PC-9 (cell line): ENCODE measurements at regions not wholly inside any gene's neighbourhood (a gene's known extent, or its start where the extent isn't known, plus 50 kb on each side); places are given as distances from the start of the nearest gene placed in this dataset.

Source experiments
- BruUV-seq: library from RNA; stranded (reverse); fragments of 400-500 nt; replicated peaks from 2 replicates; lab custom pipeline; 2021; lab: Mats Ljungman, UMichigan
- CTCF ChIA-PET: fragments of 300-600 bp; sonication (Branson Sonifier 250); formaldehyde crosslinking; loops from one replicate; lab custom pipeline; 2022; ENCODE audit warnings: antibody characterized with exemption; lab: Charles Lee
- POLR2A ChIA-PET: fragments of 300-600 bp; sonication (Branson Sonifier 250); formaldehyde crosslinking; loops from one replicate; lab custom pipeline; 2022; ENCODE audit warnings: antibody characterized with exemption; ENCODE audit not compliant: unreplicated experiment; lab: Charles Lee
- DNase-seq, 2 experiments: peaks; one replicate each; pipeline versions ENCODE4 v3.0.0 to v3.0.0-alpha.2; 2015 to 2022; ENCODE audit warnings: mixed read lengths in 1 of 2
- H2AFZ ChIP-seq: fragments of 200-600 bp; sonication (generic); 2 replicates; pipeline ENCODE4 v1.8.1; 2017; ENCODE audit warnings: antibody characterized with exemption
- H3F3A ChIP-seq: fragments of 200-600 bp; sonication (generic); 2 replicates; pipeline ENCODE4 v1.8.1; 2017; ENCODE audit warnings: antibody characterized with exemption, mild to moderate bottlenecking, low read depth; ENCODE audit not compliant: insufficient read depth
- H3K27ac ChIP-seq: fragments of 200-600 bp; sonication (generic); 2 replicates; pipeline ENCODE4 v1.6.1; 2016; ENCODE audit warnings: mixed run types
- H3K27me3 ChIP-seq: fragments of 200-600 bp; sonication (generic); 2 replicates; pipeline ENCODE4 v1.6.1; 2016; ENCODE audit warnings: low read depth, mixed run types; ENCODE audit not compliant: insufficient read depth
- H3K36me3 ChIP-seq: fragments of 200-600 bp; sonication (generic); 2 replicates; pipeline ENCODE4 v1.6.1; 2016; ENCODE audit warnings: low read depth, mixed run types
- H3K4me1 ChIP-seq: fragments of 200-600 bp; sonication (generic); replicated peaks from 2 replicates; pipeline ENCODE4 v1.6.1; 2016; ENCODE audit warnings: mixed run types; ENCODE audit not compliant: insufficient read depth
- H3K4me2 ChIP-seq: fragments of 200-600 bp; sonication (generic); 2 replicates; pipeline ENCODE4 v1.6.1; 2017; ENCODE audit warnings: mixed run types
- H3K4me3 ChIP-seq: fragments of 200-600 bp; sonication (generic); 2 replicates; pipeline ENCODE4 v1.6.1; 2016; ENCODE audit warnings: mixed run types
- H3K79me2 ChIP-seq: fragments of 200-600 bp; sonication (generic); 2 replicates; pipeline ENCODE4 v1.6.1; 2017; ENCODE audit warnings: low read depth, mixed run types
- H3K9me2 ChIP-seq: fragments of 200-600 bp; sonication (generic); 2 replicates; pipeline ENCODE4 v1.8.1; 2017; ENCODE audit warnings: mild to moderate bottlenecking; ENCODE audit not compliant: insufficient read depth
- H3K9me3 ChIP-seq: fragments of 200-600 bp; sonication (generic); 2 replicates; pipeline ENCODE4 v1.8.1; 2016; ENCODE audit warnings: low read depth; ENCODE audit not compliant: insufficient read depth
- H4K20me1 ChIP-seq: fragments of 200-600 bp; sonication (generic); 2 replicates; pipeline ENCODE4 v1.8.1; 2017; ENCODE audit not compliant: insufficient read depth
- CTCF ChIP-seq: fragments of 200-600 bp; sonication (generic); conservative IDR thresholded peaks from 2 replicates; pipeline ENCODE4 v1.6.1; 2017; ENCODE audit warnings: mixed run types, antibody characterized with exemption, mild to moderate bottlenecking, moderate library complexity
- EZH2 ChIP-seq: fragments of 200-600 bp; sonication (generic); IDR thresholded peaks from 2 replicates; pipeline ENCODE4 v1.8.0; 2017; ENCODE audit warnings: antibody characterized with exemption, low read depth
- intact Hi-C: fragments of 100-400 bp; cut with micrococcal nuclease; formaldehyde crosslinking; loops from one replicate; pipeline ENCODE4 v1.10.0; 2022; ENCODE audit not compliant: unreplicated experiment

GRCh38 chr21:31553461-31553860 lies 106.0 kb upstream of the SOD1 start:
- H3K4me3 ChIP-seq, result no peak overlapping the region
- ChIA-PET POLR2A (no interaction called here), CTCF (no interaction called here)
- H3K27ac ChIP-seq, result no peak overlapping the region
- H3K9me2 ChIP-seq, result no peaks in the 10 kb centered on the region
- intact Hi-C loops, result no loop called here
- H2AFZ ChIP-seq, result no peak overlapping the region
- no peaks in the 10 kb centered on the region for H3K9me3 ChIP-seq
- no peak for DNase-seq
- TF ChIP-seq EZH2 (no peak), CTCF (no peak)
- no peaks in the 10 kb centered on the region for H3K27me3 ChIP-seq
- no peaks in the 10 kb centered on the region for H4K20me1 ChIP-seq
- peaks cover 12% of the 10 kb centered on the region for H3K4me1 ChIP-seq
- no peak overlapping the region for H3K4me2 ChIP-seq
- no TSS peak for BruUV-seq
- H3K79me2 ChIP-seq, result peaks cover 33% of the 10 kb centered on the region
- no peaks in the 10 kb centered on the region for H3F3A ChIP-seq
- no peaks in the 10 kb centered on the region for H3K36me3 ChIP-seq

- CTCF ChIA-PET, result no interaction called here
- H3K36me3 ChIP-seq, result no peaks in the 10 kb centered on the region
- no peak for DNase-seq
- H3K4me2 ChIP-seq, result no peak overlapping the region
- no peaks in the 10 kb centered on the region for H4K20me1 ChIP-seq
- H3K9me3 ChIP-seq, result no peaks in the 10 kb centered on the region
- no peak overlapping the region for H2AFZ ChIP-seq
- TF ChIP-seq EZH2, result no peak
- TF ChIP-seq CTCF, result no peak
- peaks cover 33% of the 10 kb centered on the region for H3K79me2 ChIP-seq
- no peak overlapping the region for H3K27ac ChIP-seq
- H3K9me2 ChIP-seq, result no peaks in the 10 kb centered on the region
- no TSS peak for BruUV-seq
- intact Hi-C loops, result no loop called here
- H3F3A ChIP-seq, result no peaks in the 10 kb centered on the region
- peaks cover 12% of the 10 kb centered on the region for H3K4me1 ChIP-seq
- H3K4me3 ChIP-seq, result no peak overlapping the region
- no peaks in the 10 kb centered on the region for H3K27me3 ChIP-seq
- POLR2A ChIA-PET, result no interaction called here
Measured at GRCh38 chr21:31552826-31553225, 106.7 kb upstream of the SOD1 start.

GRCh38 chr21:31550070-31550469 lies 109.4 kb upstream of the SOD1 start:
- H3K4me3 ChIP-seq, result no peak overlapping the region
- TF ChIP-seq EZH2, result no peak
- TF ChIP-seq CTCF, result no peak
- H3K4me2 ChIP-seq, result no peak overlapping the region
- no peak overlapping the region for H2AFZ ChIP-seq
- no peaks in the 10 kb centered on the region for H3K9me2 ChIP-seq
- DNase-seq, result no peak
- H3K9me3 ChIP-seq, result no peaks in the 10 kb centered on the region
- peaks cover 12% of the 10 kb centered on the region for H3K4me1 ChIP-seq
- no peaks in the 10 kb centered on the region for H3K27me3 ChIP-seq
- intact Hi-C loops, result no loop called here
- ChIA-PET POLR2A (no interaction called here), CTCF (no interaction called here)
- no peaks in the 10 kb centered on the region for H3F3A ChIP-seq
- BruUV-seq, result no TSS peak
- H3K36me3 ChIP-seq, result no peaks in the 10 kb centered on the region
- H3K27ac ChIP-seq, result no peak overlapping the region
- peaks cover 16% of the 10 kb centered on the region; the same call in 1 of the 2 replicates for H3K79me2 ChIP-seq
- H4K20me1 ChIP-seq, result no peaks in the 10 kb centered on the region
